GM20000 (cell line): ENCODE measurements at regions not wholly inside any gene's neighbourhood (a gene's known extent, or its start where the extent isn't known, plus 50 kb on each side); places are given as distances from the start of the nearest gene placed in this dataset.

ENCODE experiments used
- DNase-seq: peaks from one replicate; pipeline ENCODE4 v3.0.0; 2012; ENCODE audit warnings: low spot score
- TF ChIP-seq, protein P1 (sequence below): IDR thresholded peaks from 2 replicates; pipeline ENCODE4 v1.5.1; 2012; ENCODE audit warnings: mild to moderate bottlenecking, control low read depth; ENCODE audit errors: extremely low read depth, missing control alignments

DNA sequence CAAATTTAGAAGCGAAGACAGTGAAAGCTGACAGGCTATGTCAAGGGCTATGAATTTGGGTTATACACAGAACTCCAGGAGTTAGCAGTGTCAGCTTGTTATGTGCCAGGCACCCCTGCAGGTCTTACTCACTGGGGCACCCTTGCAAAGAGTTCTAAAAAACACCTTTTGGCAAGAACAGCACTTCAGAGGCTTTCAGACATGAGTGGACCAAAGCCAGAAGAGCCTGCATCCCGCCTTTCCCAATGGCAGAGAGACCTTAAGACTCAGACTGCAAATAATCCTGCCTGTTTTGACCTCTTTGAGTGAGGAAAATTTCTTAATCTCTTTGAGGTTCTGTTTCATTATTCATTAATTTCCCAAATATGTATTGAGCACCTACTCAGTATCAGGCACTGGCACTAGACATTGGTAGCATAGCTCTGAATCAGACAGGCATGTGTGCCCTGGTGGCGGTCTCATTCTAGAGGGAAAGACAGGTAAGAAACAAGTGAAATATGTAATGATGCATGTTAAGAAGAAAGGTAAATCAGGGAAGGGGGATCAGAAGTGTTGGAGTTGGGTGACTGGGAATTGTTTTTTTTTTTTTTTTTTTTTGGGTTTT lies 280.0 kb downstream of the KBTBD8 start:
- DNase-seq = no peak
- TF ChIP-seq, protein P1, sequence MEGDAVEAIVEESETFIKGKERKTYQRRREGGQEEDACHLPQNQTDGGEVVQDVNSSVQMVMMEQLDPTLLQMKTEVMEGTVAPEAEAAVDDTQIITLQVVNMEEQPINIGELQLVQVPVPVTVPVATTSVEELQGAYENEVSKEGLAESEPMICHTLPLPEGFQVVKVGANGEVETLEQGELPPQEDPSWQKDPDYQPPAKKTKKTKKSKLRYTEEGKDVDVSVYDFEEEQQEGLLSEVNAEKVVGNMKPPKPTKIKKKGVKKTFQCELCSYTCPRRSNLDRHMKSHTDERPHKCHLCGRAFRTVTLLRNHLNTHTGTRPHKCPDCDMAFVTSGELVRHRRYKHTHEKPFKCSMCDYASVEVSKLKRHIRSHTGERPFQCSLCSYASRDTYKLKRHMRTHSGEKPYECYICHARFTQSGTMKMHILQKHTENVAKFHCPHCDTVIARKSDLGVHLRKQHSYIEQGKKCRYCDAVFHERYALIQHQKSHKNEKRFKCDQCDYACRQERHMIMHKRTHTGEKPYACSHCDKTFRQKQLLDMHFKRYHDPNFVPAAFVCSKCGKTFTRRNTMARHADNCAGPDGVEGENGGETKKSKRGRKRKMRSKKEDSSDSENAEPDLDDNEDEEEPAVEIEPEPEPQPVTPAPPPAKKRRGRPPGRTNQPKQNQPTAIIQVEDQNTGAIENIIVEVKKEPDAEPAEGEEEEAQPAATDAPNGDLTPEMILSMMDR = no peak

DNA sequence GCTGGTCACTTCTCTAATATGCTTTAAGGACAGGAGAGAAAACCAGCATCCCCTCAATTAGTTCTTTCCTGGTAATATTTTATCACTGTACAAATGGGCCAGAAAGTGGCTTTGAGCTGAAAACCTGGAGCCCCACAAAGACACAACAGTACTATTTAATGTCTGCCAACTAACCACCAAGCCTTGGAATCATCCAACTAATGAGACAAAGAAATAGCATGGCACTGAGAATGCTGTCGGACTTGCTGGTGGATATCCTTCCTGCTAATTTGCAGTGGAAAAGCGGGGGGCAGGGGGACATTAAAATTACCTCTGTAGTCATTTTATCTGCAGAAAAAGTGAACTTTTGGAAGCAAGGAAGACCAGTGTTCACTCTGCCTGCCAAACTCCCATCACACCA lies 288.5 kb downstream of the KBTBD8 start:
- TF ChIP-seq, protein P1 = no peak
- no peak for DNase-seq

DNA sequence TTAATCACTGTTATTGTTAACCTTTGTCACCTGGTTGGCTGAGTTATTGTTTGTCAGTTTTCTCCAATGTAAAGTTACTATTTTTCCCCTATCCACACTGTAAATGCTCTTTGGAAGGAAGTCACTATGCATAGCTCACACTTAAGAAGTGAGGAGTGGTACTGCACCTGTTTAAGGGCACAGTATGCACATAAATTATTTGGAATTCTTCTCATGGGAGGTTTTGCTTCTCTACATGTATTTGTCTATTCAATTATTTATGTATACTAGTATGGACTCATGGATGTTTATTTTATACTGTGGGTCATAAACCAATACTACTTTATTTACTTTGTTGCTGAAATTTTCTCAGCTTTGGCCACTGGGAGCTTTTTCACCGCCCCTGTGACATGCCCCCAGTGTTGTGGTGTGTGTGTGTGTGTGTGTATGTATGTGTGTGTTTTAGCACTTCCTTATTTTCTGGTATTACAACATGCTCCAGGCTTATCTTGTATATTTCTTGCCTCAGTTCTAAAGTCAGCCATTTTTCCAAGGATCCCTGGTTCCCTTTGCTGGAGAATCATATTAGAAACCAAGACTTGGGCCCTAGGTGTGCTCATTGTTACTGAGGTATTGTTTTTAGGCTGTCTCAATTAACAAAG lies 290.5 kb downstream of the KBTBD8 start:
- no peak for DNase-seq
- TF ChIP-seq, protein P1 = no peak

DNA sequence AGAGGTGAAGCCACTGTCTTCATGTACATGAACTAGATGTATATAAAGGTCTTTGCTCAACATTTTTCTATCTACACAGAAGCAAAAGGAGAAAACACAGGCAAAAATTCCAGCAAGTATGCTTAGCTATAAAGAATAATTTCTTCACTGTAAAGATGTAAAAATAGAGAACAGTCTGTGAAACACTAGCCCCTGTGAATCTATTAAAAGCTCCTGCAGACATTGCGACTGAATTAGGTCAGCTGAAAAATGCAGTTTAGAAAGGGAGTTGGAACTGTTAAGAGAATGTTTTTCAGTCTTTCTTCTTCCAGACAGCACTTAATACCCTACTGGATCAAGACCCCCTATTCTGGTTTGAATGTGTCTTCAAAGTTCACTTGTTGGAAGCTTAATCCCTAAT lies 291.5 kb downstream of the KBTBD8 start:
- DNase-seq = no peak
- TF ChIP-seq, protein P1 = no peak

DNA sequence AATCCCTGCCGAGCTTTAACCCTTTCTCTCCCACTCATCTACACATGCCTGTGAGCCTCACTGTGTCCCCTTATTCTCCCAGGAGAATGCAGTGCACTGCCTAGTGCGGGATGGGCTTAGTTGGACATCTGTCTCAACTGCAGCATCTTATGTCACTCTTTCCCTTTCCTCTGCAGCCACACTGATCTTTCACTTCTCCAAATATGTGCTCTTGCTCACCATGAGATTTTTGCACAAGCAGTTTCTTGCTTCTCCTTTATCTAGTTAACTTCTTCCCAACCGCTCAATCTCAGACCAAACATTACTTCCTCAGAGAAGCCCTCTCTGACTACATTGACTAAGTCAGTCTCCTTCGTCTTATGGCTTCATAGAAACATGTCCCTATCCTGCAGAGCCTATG lies 292.3 kb downstream of the KBTBD8 start:
- DNase-seq = peak; percentile 8
- TF ChIP-seq, protein P1 = no peak

DNA sequence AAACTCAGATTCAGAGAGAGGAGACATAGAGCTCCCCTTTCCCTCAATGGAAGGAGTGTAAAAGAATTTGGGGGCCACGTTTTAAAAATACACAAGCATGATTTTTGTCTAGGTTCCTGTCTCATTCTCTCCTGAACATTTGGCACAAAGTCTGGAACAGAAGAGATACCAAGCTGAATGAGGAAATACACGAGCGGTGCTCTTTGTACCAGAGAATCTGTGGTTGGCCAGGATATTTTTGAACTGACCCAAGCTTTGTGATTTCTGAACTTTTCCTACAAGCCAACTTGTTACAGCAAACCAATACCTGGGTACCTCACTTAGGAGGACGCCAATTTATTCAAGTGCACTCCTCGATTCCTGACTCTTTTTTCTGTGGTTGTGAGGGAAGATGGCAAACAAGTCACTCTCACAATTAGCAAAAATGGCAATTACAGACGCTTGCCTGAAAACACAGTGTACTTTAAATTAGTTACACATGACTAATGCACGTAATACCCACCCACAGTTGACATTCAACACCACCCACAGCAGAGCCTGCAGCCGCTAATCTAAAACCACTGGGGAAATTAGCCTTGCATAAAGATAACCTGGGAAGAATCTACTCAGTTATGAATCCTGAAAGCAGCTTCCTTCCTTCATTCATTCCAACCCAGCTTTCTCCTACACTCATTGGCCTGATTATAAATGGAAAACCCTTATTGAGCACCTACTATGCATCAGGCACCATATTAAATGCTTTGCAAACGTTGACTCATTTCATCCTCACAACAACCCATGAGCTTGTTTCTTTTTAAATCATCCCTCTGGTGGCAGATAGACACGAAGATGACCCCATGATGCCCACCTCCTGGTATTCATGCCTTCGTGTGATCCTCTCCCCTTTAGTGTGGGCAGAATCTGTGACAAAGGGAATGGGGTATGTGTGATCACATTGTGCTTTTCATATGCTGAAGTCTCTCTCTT lies 293.5 kb downstream of the KBTBD8 start:
- DNase-seq = peak; percentile 15
- TF ChIP-seq, protein P1 = no peak

DNA sequence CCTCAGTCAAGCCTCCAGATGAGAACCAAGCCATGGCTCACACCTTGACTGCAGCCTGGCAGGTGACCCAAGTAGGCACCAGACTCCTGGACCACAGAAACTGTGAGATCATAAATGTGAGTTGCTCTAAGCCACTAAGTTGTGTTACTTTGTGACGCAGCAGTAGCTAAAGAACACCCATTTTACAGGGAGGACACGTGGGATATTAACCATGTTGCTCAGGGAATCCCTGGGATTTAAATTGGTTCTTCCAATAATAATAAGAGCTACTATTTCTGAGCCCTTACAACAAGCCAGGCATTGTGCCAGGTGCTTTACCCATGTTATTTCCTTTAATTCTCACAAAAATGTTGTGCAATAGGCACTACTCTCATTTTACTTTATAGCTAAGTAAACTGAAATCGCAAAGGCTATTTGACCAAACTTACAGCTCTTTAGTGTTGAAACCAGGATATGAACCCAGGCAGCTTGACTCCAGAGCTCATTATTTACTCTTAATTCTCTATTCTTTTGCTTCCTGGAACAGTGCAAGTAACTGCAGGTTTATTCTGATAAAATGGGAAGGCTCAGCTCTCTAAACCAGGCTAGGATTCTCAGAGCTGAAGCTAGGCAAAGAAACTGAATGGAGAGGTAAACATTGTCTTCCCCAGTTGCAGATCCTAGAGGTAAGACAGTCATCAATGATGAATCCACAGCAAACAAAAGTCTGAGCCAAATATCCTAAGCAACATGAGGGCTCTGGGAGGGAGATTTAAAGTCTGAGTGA lies 294.4 kb downstream of the KBTBD8 start:
- TF ChIP-seq, protein P1 = no peak
- DNase-seq = no peak
